ENCODE measurements at regions not wholly inside any gene's neighbourhood (a gene's known extent, or its start where the extent isn't known, plus 50 kb on each side); places are given as distances from the start of the nearest gene placed in this dataset.

DNA sequence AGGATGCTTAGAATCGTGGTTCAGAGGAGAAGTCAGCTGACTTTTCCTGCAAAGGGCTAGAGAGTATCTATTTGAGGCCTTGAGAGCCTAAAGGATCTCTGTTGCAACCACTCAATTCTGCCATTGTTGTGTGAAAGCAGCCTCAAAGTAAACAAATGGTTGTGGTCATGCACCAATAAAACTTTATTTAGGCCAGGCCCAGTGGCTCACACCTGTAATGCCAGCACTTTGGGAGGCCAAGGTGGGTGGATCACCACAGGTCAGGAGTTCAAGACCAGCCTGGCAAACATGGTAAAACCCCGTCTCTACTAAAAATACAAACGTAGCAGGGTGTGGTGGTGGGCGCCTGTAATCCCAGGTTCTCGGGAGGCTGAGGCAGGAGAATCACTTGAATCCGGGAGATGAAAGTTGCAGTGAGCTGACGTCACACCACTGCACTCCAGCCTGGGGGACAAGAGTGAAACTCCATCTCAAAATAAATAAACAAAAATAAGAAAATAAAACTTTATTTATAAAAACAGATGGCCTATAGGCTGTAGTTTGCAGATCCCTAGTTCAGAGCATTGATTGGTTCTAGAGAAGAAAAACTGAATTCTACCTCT is 135.9 kb upstream of the KLF4 start:
- Histone ChIP-seq H3K4me3 (no peak overlapping the region), H3K27me3 (no peaks in the 10 kb centered on the region), H3K9me3 (no peaks in the 10 kb centered on the region), H3K4me1 (peaks cover 0 to 5% (median 0%) of the 10 kb centered on the region in 4 donors), H3K27ac (no peak overlapping the region), H3K36me3 (no peaks in the 10 kb centered on the region)
- ATAC-seq (ENCODE audit: low FRiP score in 2 of 2), result no peak
- no peak for DNase-seq
- 94 to 98% methylated on average over 6 to 7 of the region's 7 CpGs for WGBS, 2 donors
- TF ChIP-seq POLR2AphosphoS5 (IDR thresholded peaks at IDR 0.05), result no peak

DNA sequence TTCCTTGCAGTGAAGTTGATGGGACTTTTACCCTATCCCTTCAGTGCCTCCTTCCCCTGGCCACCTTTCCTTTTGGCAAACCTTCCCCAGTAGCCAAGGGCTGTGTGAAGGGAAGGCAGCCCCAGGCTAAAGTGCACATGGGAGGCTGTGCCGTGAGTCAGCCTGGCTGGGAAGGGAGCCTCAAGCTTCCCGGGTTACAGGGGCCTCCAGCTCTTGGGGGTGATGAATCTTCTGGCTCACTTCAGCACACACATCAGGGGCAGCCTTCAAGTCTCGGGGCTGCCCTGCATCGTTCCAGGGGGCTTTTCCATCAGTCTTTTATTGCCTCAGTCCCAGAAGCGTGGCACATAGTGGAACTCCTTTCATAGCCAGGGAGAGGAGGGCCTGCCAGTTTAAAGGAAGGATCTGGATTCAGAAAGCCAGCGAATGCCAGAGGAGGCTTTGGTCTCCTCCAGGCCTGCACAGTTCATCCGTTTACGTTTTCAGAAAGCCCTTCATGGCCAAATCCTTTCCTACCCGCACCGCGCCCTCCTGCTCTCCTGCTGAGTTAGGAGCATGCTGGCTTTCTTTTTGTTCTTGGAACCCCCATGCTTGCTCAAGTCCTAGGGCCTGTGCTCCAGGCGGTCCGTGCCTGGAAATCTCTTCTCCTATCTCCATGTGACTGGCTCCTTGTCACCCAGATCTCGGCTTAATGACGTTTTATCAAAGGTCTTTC is 134.8 kb upstream of the KLF4 start:
- H3K4me3 ChIP-seq, result no peak overlapping the region
- H3K27ac ChIP-seq, result no peak overlapping the region
- 84 to 86% methylated on average over 15 of the region's 15 CpGs for WGBS, 2 donors
- ATAC-seq (ENCODE audit: low FRiP score in 2 of 2) (peak in 1 of 2 donors; percentile 84), DNase-seq (no peak)
- no peak for TF ChIP-seq POLR2A (IDR thresholded peaks at IDR 0.05)
- TF ChIP-seq, protein P1, sequence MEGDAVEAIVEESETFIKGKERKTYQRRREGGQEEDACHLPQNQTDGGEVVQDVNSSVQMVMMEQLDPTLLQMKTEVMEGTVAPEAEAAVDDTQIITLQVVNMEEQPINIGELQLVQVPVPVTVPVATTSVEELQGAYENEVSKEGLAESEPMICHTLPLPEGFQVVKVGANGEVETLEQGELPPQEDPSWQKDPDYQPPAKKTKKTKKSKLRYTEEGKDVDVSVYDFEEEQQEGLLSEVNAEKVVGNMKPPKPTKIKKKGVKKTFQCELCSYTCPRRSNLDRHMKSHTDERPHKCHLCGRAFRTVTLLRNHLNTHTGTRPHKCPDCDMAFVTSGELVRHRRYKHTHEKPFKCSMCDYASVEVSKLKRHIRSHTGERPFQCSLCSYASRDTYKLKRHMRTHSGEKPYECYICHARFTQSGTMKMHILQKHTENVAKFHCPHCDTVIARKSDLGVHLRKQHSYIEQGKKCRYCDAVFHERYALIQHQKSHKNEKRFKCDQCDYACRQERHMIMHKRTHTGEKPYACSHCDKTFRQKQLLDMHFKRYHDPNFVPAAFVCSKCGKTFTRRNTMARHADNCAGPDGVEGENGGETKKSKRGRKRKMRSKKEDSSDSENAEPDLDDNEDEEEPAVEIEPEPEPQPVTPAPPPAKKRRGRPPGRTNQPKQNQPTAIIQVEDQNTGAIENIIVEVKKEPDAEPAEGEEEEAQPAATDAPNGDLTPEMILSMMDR (IDR thresholded peaks at IDR 0.05), result no peak
- TF ChIP-seq POLR2AphosphoS5 (IDR thresholded peaks at IDR 0.05), result no peak
- no peak for TF ChIP-seq EP300 (IDR thresholded peaks at IDR 0.05)
- no peaks in the 10 kb centered on the region for H3K9me3 ChIP-seq
- H3K36me3 ChIP-seq, result no peaks in the 10 kb centered on the region
- no peaks in the 10 kb centered on the region for H3K27me3 ChIP-seq
- peaks cover 0 to 5% (median 0%) of the 10 kb centered on the region in 4 donors for H3K4me1 ChIP-seq

DNA sequence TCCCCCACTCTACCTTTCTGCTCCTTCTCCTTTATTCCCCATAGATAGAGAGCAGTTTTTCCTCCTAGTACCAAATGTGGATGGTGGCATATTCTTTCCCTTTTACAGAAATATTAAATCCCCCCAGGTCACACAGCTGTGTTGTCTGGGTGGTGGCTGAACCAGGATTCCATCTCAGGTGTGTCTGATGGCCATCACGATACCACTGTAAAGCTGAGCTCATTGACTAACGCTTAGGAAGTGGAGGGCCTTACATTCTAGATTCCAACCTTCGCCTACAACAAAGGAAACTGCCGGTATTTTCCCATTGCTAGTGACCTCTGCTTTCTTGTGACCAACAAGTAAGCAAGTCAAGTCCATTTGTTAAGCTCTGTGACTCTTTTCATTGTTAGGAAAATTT is 131.9 kb upstream of the KLF4 start:
- no peaks in the 10 kb centered on the region for H3K27me3 ChIP-seq
- peak overlapping the region in 2 of 4 donors; percentile 40 to 70 for H3K27ac ChIP-seq
- 85 to 88% methylated on average over 4 of the region's 4 CpGs for WGBS, 2 donors
- H3K9me3 ChIP-seq, result no peaks in the 10 kb centered on the region
- peaks cover 0 to 3% (median 0%) of the 10 kb centered on the region in 4 donors for H3K4me1 ChIP-seq
- H3K4me3 ChIP-seq, result no peak overlapping the region
- TF ChIP-seq, protein P1 (IDR thresholded peaks at IDR 0.05), result no peak
- no peaks in the 10 kb centered on the region for H3K36me3 ChIP-seq
- DNase-seq, result no peak
- ATAC-seq (ENCODE audit: low FRiP score in 2 of 2), result no peak

DNA sequence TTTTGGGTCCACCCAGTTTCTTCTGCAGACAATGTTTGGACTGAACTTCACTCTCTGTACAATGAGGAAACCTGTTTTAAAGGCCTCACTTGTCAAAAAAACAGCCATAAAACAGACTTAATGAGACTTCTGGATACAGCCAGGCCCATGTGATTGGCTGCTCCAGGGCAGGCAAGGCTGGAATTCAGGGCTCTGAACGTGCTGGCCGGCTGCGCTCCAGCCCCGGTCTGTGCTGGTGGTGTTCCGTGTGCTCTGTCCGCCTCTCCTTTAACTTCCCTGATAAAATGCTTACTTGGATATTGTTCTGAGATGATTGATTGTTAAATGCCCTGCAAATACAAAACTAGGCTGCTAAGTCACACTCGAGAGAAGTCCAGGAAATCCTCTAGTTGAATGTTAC is 131.2 kb upstream of the KLF4 start:
- Histone ChIP-seq H3K27ac (peak overlapping the region in 2 of 4 donors; percentile 40 to 70), H3K27me3 (no peaks in the 10 kb centered on the region), H3K36me3 (no peaks in the 10 kb centered on the region), H3K4me1 (peaks cover 0 to 3% (median 0%) of the 10 kb centered on the region in 4 donors), H3K9me3 (no peaks in the 10 kb centered on the region), H3K4me3 (no peak overlapping the region)
- DNase-seq, result peak in 1 of 2 donors; percentile 49
- no peak for ATAC-seq (ENCODE audit: low FRiP score in 2 of 2)
- TF ChIP-seq, protein P1 (IDR thresholded peaks at IDR 0.05), result no peak
- no peak for TF ChIP-seq EP300 (IDR thresholded peaks at IDR 0.05)
- no peak for TF ChIP-seq POLR2A (IDR thresholded peaks at IDR 0.05)
- no peak for TF ChIP-seq POLR2AphosphoS5 (IDR thresholded peaks at IDR 0.05)
- 67 to 71% methylated on average over 7 of the region's 7 CpGs for WGBS, 2 donors

DNA sequence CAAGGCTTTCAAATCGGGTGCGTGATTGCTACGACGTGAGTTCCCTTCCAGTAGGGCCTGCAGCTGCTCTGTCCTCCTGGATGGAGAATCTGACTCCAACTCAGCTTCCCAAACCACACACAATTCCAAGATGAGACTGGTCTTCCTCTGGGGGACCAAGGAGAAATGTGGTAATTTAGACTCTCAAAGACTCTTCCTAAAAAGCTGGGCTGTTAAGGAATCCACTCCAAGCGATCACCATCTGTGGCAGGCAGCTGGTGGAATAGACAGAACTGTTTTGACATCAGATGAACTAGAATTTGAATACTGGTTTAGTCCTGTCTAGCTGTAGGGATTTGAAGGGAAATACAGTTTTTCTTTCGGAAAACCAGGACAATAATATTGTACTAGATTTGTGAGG is 130.7 kb upstream of the KLF4 start:
- ATAC-seq (ENCODE audit: low FRiP score in 2 of 2) (no peak), DNase-seq (no peak)
- H3K9me3 ChIP-seq, result no peaks in the 10 kb centered on the region
- H3K4me1 ChIP-seq, result peaks cover 0 to 3% (median 0%) of the 10 kb centered on the region in 4 donors
- 91 to 98% methylated on average over 6 of the region's 6 CpGs for WGBS, 2 donors
- peak overlapping the region in 2 of 4 donors; percentile 40 to 70 for H3K27ac ChIP-seq
- no peaks in the 10 kb centered on the region for H3K27me3 ChIP-seq
- H3K36me3 ChIP-seq, result no peaks in the 10 kb centered on the region
- TF ChIP-seq, protein P1 (IDR thresholded peaks at IDR 0.05), result no peak
- TF ChIP-seq POLR2AphosphoS5 (IDR thresholded peaks at IDR 0.05) (no peak), EP300 (IDR thresholded peaks at IDR 0.05) (no peak), POLR2A (IDR thresholded peaks at IDR 0.05) (no peak)
- H3K4me3 ChIP-seq, result no peak overlapping the region
